Panc1 (cell line): ENCODE measurements at regions not wholly inside any gene's neighbourhood (a gene's known extent, or its start where the extent isn't known, plus 50 kb on each side); places are given as distances from the start of the nearest gene placed in this dataset.

Experiments
- POLR2AphosphoS5 ChIP-seq: IDR thresholded peaks from 2 replicates; pipeline ENCODE4 v1.6.1; 2012; ENCODE audit warnings: mild to moderate bottlenecking, low read depth, low read length, moderate library complexity
- TF ChIP-seq, protein P1 (sequence below): fragments of 450-650 bp; IDR thresholded peaks from 2 replicates; pipeline ENCODE4 v1.5.1; 2017; ENCODE audit warnings: mild to moderate bottlenecking

DNA sequence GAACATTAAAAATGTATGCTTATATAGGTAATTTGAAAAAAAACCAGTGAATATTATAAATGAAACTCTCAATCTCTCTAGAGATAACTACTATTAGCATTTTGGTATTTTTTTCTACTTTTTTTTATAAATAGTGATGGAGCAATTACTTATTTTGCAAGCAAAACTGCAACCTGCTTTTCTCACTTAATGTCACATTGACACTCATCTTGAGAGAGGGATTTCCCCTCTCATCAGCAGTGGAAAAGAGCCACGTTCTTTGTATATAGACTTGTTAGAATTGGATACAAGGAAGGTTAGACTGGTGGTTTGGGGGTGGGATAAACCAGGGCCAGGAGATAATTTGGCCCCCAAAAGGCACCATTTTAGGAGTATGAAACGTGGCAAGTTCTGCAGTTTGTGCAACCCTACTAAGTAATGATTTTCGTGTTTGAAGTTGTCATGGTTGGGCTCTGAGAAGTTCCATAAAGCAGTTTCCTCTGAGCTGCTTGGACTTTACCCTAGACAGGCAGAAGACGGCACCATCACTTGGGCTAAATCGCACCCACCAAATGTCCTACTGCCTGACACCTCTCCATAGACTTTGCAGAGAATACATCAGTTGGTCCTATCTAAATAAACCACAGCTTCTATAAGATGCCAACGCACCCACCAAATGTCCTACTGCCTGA is 194.0 kb downstream of the ACTR3 start:
- TF ChIP-seq, protein P1, sequence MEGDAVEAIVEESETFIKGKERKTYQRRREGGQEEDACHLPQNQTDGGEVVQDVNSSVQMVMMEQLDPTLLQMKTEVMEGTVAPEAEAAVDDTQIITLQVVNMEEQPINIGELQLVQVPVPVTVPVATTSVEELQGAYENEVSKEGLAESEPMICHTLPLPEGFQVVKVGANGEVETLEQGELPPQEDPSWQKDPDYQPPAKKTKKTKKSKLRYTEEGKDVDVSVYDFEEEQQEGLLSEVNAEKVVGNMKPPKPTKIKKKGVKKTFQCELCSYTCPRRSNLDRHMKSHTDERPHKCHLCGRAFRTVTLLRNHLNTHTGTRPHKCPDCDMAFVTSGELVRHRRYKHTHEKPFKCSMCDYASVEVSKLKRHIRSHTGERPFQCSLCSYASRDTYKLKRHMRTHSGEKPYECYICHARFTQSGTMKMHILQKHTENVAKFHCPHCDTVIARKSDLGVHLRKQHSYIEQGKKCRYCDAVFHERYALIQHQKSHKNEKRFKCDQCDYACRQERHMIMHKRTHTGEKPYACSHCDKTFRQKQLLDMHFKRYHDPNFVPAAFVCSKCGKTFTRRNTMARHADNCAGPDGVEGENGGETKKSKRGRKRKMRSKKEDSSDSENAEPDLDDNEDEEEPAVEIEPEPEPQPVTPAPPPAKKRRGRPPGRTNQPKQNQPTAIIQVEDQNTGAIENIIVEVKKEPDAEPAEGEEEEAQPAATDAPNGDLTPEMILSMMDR: no peak
- TF ChIP-seq POLR2AphosphoS5: no peak
